ENCODE measurements at regions not wholly inside any gene's neighbourhood (a gene's known extent, or its start where the extent isn't known, plus 50 kb on each side); places are given as distances from the start of the nearest gene placed in this dataset.

DNA sequence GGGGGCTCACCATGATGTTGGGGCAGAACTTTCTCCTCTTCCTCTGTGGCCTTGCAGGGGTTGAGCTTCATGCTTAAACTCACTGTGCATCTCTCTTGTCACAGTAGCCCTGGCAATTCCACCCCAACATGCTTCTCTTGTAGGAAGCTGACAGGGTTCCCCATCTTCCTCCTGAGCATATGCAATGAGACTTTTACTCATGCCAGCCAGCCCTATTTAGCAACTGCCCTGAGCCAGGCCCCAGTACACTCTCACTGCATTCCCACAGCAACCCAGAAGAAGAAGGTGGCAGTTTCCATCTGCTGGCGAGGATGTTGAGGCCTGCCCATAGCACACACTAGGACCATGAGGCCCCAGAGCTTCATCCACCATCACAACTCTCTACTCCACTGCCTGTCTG, 72.2 kb upstream of the TEX51 start:
- Histone ChIP-seq H3K9me3 (replicated peaks) (no peaks in the 10 kb centered on the region), H3K4me3 (no peak overlapping the region), H3K27me3 (ENCODE audit: low read depth) (no peaks in the 10 kb centered on the region), H3K36me3 (no peaks in the 10 kb centered on the region), H3K4me1 (no peaks in the 10 kb centered on the region), H3K27ac (replicated peaks) (no peak overlapping the region)
- no peak for DNase-seq
- TF ChIP-seq, protein P1, sequence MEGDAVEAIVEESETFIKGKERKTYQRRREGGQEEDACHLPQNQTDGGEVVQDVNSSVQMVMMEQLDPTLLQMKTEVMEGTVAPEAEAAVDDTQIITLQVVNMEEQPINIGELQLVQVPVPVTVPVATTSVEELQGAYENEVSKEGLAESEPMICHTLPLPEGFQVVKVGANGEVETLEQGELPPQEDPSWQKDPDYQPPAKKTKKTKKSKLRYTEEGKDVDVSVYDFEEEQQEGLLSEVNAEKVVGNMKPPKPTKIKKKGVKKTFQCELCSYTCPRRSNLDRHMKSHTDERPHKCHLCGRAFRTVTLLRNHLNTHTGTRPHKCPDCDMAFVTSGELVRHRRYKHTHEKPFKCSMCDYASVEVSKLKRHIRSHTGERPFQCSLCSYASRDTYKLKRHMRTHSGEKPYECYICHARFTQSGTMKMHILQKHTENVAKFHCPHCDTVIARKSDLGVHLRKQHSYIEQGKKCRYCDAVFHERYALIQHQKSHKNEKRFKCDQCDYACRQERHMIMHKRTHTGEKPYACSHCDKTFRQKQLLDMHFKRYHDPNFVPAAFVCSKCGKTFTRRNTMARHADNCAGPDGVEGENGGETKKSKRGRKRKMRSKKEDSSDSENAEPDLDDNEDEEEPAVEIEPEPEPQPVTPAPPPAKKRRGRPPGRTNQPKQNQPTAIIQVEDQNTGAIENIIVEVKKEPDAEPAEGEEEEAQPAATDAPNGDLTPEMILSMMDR (IDR thresholded peaks at IDR 0.05; ENCODE audit: borderline replicate concordance) = no peak
- intact Hi-C loops (cut with micrococcal nuclease) = no loop called here

DNA sequence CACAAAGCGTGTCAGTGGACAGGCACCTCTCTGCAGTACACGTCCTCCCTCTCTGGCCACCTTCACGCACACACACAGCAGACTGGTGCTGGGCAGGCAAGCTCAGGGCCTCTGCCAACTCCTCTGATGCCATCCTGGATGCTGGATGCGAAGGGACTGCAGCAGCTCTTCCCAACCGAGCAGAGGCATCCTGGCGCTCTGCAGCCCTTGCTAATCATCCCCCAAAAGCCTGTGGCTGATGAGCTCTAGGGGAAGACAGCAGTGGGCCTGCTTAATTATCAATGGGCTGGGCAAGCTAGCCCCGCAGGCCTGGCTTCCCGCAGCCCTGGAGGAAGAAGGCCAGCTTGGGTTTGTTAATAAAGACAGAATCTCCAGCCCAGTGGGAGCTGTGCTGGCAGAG, 71.3 kb upstream of the TEX51 start:
- no peaks in the 10 kb centered on the region for H3K9me3 ChIP-seq (replicated peaks)
- H3K27me3 ChIP-seq (ENCODE audit: low read depth) = no peaks in the 10 kb centered on the region
- intact Hi-C loops (cut with micrococcal nuclease) = no loop called here
- no peaks in the 10 kb centered on the region for H3K36me3 ChIP-seq
- TF ChIP-seq, protein P1 (IDR thresholded peaks at IDR 0.05; ENCODE audit: borderline replicate concordance) = no peak
- no peak overlapping the region for H3K27ac ChIP-seq (replicated peaks)
- H3K4me1 ChIP-seq = no peaks in the 10 kb centered on the region
- DNase-seq = no peak
- H3K4me3 ChIP-seq = no peak overlapping the region

DNA sequence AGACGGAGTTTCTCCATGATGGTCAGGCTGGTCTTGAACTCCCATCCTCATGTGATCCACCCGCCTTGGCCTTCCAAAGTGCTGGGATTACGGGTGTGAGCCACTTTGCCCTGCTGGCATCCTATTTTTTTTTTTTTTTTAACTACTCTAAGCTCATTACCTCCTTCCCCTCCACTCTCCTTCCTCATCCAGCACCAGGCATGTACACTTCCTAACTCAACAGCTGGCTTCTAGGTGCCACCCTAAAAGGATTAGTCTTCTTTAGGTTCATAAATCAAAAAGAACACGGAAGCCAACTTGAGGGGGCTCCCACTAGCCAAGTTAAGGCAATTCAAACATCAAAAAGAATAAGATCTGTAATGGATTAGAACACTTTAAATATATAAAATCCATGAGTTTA, 70.6 kb upstream of the TEX51 start:
- H3K36me3 ChIP-seq = no peaks in the 10 kb centered on the region
- TF ChIP-seq, protein P1 (IDR thresholded peaks at IDR 0.05; ENCODE audit: borderline replicate concordance) = no peak
- H3K4me1 ChIP-seq = no peaks in the 10 kb centered on the region
- H3K9me3 ChIP-seq (replicated peaks) = no peaks in the 10 kb centered on the region
- H3K27me3 ChIP-seq (ENCODE audit: low read depth) = no peaks in the 10 kb centered on the region
- no peak overlapping the region for H3K27ac ChIP-seq (replicated peaks)
- intact Hi-C loops (cut with micrococcal nuclease) = no loop called here
- no peak overlapping the region for H3K4me3 ChIP-seq
- DNase-seq = no peak

DNA sequence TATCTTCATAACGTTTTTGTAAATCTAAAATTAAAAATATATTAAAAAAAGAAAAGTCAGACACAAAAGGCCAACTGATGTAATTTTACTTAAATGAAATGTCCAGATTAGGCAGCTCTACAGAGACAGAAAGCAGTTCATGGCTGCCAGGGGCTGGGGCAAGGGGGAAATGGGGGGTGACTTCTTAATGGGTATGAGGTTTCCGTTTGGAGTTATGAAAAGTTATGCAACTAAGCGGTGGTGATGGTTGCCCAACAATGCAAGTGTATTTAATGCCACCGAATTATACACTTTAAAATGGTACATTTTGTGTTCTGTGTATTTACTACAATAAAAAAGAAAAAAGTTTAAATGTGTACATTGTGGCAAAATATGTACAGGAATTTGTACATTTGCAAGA, 70.2 kb upstream of the TEX51 start:
- no peaks in the 10 kb centered on the region for H3K27me3 ChIP-seq (ENCODE audit: low read depth)
- no peaks in the 10 kb centered on the region for H3K9me3 ChIP-seq (replicated peaks)
- H3K27ac ChIP-seq (replicated peaks) = no peak overlapping the region
- TF ChIP-seq, protein P1 (IDR thresholded peaks at IDR 0.05; ENCODE audit: borderline replicate concordance) = no peak
- H3K36me3 ChIP-seq = no peaks in the 10 kb centered on the region
- no peaks in the 10 kb centered on the region for H3K4me1 ChIP-seq
- no peak overlapping the region for H3K4me3 ChIP-seq
- intact Hi-C loops (cut with micrococcal nuclease) = no loop called here
- DNase-seq = no peak

DNA sequence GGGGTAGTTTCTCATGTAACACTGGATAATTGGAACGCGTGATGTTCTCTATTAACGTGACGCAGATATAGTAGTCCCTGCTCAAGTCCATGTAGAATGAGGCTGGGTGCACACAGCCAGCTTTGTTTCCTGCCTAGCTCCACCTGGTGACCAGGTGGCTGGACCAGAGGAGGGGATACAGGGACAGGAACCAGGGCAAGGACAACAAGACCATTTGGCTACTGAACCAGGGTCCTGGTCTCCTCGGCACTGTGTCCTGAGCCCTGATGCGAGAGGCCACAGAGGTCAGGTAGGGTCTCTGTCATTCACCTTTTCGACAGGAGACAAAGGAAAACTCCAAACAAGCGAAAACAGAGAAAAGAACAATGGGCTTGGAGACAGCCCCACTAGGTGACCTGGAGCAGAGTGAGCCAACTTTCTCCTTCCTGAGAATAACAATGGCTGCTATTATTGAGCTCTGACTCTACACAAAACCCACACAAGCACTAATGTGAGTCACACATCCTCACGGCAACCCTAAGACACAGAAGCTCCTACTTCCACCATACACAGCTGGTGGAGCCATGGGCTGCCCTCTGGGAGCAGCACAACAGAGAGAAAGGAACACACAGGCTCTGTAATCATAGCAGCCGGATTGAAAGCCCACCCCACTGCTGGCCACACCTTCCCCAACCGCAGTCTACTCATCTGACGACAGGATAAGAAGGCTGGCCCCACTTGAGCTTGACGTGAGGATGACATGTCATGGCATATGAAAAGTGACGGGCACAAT, 67.3 kb upstream of the TEX51 start:
- no peaks in the 10 kb centered on the region for H3K9me3 ChIP-seq (replicated peaks)
- no peak overlapping the region for H3K27ac ChIP-seq (replicated peaks)
- H3K36me3 ChIP-seq = no peaks in the 10 kb centered on the region
- H3K4me3 ChIP-seq = no peak overlapping the region
- intact Hi-C loops (cut with micrococcal nuclease) = no loop called here
- no peaks in the 10 kb centered on the region for H3K27me3 ChIP-seq (ENCODE audit: low read depth)
- H3K4me1 ChIP-seq = no peaks in the 10 kb centered on the region
- TF ChIP-seq, protein P1 (IDR thresholded peaks at IDR 0.05; ENCODE audit: borderline replicate concordance) = no peak
- no peak for DNase-seq
